Heart left ventricle (tissue), 16 donors: ENCODE measurements at regions not wholly inside any gene's neighbourhood (a gene's known extent, or its start where the extent isn't known, plus 50 kb on each side); places are given as distances from the start of the nearest gene placed in this dataset.

ENCODE experiments used
- ATAC-seq, 4 donors: fragments of 200-7000 bp; cut with Tn5 transposase; one replicate each; pipeline ENCODE4 v1.9.1; 2020 to 2022; ENCODE audit warnings: moderate library complexity in 4 of 4, mild to moderate bottlenecking in 3 of 4, moderate number of reproducible peaks in 1 of 4
- DNase-seq, 5 donors: peaks; one replicate each; pipeline ENCODE4 v3.0.0-alpha.2; 2020
- H3K27ac ChIP-seq, 12 donors: fragments of 200-600 bp; sonication (generic) in 4 of 12; one replicate each; pipeline versions ENCODE4 v1.5.0 to v1.8.0; 2016 to 2022; ENCODE audit warnings: mild to moderate bottlenecking in 2 of 12
- H3K27me3 ChIP-seq, 9 donors: fragments of 200-600 bp; sonication (generic) in 2 of 9; one replicate each; pipeline versions ENCODE4 v1.5.1 to v1.8.0; 2016 to 2022; ENCODE audit warnings: mild to moderate bottlenecking in 3 of 9
- H3K36me3 ChIP-seq, 9 donors: fragments of 200-600 bp; sonication (generic) in 2 of 9; one replicate each; pipeline versions ENCODE4 v1.5.0 to v1.8.0; 2018 to 2022; ENCODE audit warnings: mild to moderate bottlenecking in 2 of 9
- H3K4me1 ChIP-seq, 12 donors: fragments of 200-600 bp; sonication (generic) in 4 of 12; one replicate each; pipeline versions ENCODE4 v1.5.0 to v1.8.0; 2016 to 2022; ENCODE audit warnings: mild to moderate bottlenecking in 3 of 12
- H3K4me3 ChIP-seq, 12 donors: fragments of 200-600 bp; sonication (generic) in 4 of 12; one replicate each; pipeline versions ENCODE4 v1.5.0 to v1.8.0; 2017 to 2022; ENCODE audit warnings: mild to moderate bottlenecking in 9 of 12, moderate library complexity in 4 of 12
- H3K9me3 ChIP-seq, 12 donors: fragments of 200-600 bp; sonication (generic) in 4 of 12; one replicate each; pipeline versions ENCODE4 v1.5.0 to v1.8.0; 2016 to 2022; ENCODE audit warnings: mild to moderate bottlenecking in 1 of 12
- POLR2A ChIP-seq, 2 donors: fragments of 450-650 bp; IDR thresholded peaks; one replicate each; pipeline ENCODE4 v1.6.1; 2017; ENCODE audit warnings: antibody characterized with exemption in 2 of 2, mild to moderate bottlenecking in 2 of 2, moderate library complexity in 2 of 2
- WGBS, 4 donors: extraction: QIAGEN DNeasy Blood & Tissue Kit in 2 of 4; methylation state at CpG; one replicate each; pipeline versions ENCODE4 v1.1.5 to v1.1.7; 2013 to 2018; 5-methylcytosine and 5-hydroxymethylcytosine counted together
- intact Hi-C, 10 donors: fragments of 100-400 bp; cut with DNase I; formaldehyde crosslinking; loops; one replicate each; pipeline versions ENCODE4 v1.11.1 to v1.14.2; 2022
- TF ChIP-seq, protein P1 (sequence below), 12 donors: fragments of 200-600 bp; sonication (generic) in 4 of 12; IDR thresholded peaks; one replicate each; pipeline versions ENCODE4 v1.5.0 to v1.8.0; 2018 to 2022; ENCODE audit warnings: antibody characterized with exemption in 12 of 12, mild to moderate bottlenecking in 5 of 12
- donor health status: ischemic (EF 13 %, LVEDD 7.1; RV severe dilation, severe dysfunction).
- donor health status: healthy with polysubstance abuse.
- donor health status: DM: no; HTN: yes; CAD: no.
- donor health status: DM: no; HTN: no; CAD: no.
- donor health status: ischemic (EF 25% LVEDD 6.9; RV normal size, moderate dysfunction).
- donor health status: ischemic (EF 25% LVEDD 5.7; RV mildly dilated, moderate dysfunction).
- donor health status: healthy.
- donor health status: DM: yes; HTN: yes; CAD: no.
- donor health status: ischemic (EF 35%, LVEDD 5.7; RV mildly dilated, moderate dysfunction).
- donor health status: nonischemic (EF 11% LVEDD 7.7; RV severe dilation, severe dysfunction).
- donor health status: DM: yes; HTN: yes; CAD: no.
- donor health status: PGD.
- donor health status: ischemic (EF 29% LVEDD 5.4; RV normal size, mild dysfunction).
- donor health status: nonischemic (EF 23%, LVEDD 6.1; RV moderate dilation, normal function).

DNA sequence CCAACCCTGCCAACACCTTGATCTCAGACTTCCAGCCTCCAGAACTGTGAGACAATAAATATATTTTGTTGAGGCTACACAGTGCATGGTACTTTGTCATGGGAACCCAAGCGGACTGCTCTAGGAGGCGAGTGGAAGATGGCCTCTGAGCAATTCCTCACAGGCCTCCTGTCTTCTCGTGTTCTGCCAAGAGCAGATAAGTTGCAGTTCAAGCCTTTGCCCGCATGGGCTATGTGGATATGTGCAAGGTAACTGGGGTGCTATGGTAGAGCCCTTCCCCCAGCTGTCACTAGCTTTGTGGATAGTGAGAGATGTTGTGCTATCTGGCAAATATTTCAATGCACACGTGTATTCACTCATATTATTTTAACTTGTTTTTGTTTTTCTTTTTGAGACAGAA is 156.0 kb upstream of the BCOR start:
- no peak for DNase-seq

DNA sequence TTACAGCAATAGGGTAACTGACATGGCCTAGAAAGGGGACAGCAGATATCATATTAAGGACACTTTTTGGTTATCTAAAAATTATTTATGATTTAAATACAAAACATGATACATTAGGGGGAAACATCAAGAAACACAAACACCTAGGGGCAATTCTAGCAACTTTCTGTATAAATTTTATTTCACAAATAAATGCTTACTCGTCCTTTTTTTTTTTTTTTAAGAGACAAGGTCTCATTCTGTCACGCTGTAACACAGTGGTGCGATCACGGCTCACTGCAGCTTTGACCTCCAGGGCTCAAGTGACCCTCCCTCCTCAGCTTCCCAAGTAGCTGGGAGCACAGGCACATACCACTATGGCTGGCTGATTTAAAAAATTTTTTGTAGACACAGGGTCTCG is 151.8 kb upstream of the BCOR start:
- H3K27ac ChIP-seq, result no peak overlapping the region
- TF ChIP-seq, protein P1, sequence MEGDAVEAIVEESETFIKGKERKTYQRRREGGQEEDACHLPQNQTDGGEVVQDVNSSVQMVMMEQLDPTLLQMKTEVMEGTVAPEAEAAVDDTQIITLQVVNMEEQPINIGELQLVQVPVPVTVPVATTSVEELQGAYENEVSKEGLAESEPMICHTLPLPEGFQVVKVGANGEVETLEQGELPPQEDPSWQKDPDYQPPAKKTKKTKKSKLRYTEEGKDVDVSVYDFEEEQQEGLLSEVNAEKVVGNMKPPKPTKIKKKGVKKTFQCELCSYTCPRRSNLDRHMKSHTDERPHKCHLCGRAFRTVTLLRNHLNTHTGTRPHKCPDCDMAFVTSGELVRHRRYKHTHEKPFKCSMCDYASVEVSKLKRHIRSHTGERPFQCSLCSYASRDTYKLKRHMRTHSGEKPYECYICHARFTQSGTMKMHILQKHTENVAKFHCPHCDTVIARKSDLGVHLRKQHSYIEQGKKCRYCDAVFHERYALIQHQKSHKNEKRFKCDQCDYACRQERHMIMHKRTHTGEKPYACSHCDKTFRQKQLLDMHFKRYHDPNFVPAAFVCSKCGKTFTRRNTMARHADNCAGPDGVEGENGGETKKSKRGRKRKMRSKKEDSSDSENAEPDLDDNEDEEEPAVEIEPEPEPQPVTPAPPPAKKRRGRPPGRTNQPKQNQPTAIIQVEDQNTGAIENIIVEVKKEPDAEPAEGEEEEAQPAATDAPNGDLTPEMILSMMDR (IDR thresholded peaks at IDR 0.05), result no peak
- no peak for TF ChIP-seq POLR2A (IDR thresholded peaks at IDR 0.05)
- no peak for ATAC-seq
- 77 to 96% (median 88%) methylated on average over 5 of the region's 5 CpGs for WGBS, 4 donors
- H3K4me3 ChIP-seq, result no peak overlapping the region
- H3K9me3 ChIP-seq, result no peaks in the 10 kb centered on the region
- peaks cover 0 to 7% (median 0%) of the 10 kb centered on the region in 12 donors for H3K4me1 ChIP-seq
- no peaks in the 10 kb centered on the region for H3K36me3 ChIP-seq
- DNase-seq, result no peak
- intact Hi-C loops, result loop anchor here in 2 of 10 donors (5.0 to 10.0 kb wide), 2 partner anchors 55 to 72 kb away; no protein-coding TSS in a partner anchor
- H3K27me3 ChIP-seq, result peaks cover 0 to 7% (median 0%) of the 10 kb centered on the region in 9 donors

More for the DNA sequence above, 156.0 kb upstream of the BCOR start:
- no peaks in the 10 kb centered on the region for H3K36me3 ChIP-seq
- H3K4me3 ChIP-seq, result no peak overlapping the region
- no peak overlapping the region for H3K27ac ChIP-seq
- no peaks in the 10 kb centered on the region for H3K4me1 ChIP-seq
- no peak for ATAC-seq
- H3K9me3 ChIP-seq, result no peaks in the 10 kb centered on the region
- WGBS, 4 donors, result 89 to 95% (median 93%) methylated on average over 5 of the region's 5 CpGs
- H3K27me3 ChIP-seq, result peaks cover 0 to 3% (median 0%) of the 10 kb centered on the region in 9 donors
- intact Hi-C loops, result loop anchor here in 1 of 10 donors (10.0 kb wide), 1 partner anchor 69 kb away; no protein-coding TSS in a partner anchor
- TF ChIP-seq POLR2A (IDR thresholded peaks at IDR 0.05), result no peak
- TF ChIP-seq, protein P1 (IDR thresholded peaks at IDR 0.05), result no peak

DNA sequence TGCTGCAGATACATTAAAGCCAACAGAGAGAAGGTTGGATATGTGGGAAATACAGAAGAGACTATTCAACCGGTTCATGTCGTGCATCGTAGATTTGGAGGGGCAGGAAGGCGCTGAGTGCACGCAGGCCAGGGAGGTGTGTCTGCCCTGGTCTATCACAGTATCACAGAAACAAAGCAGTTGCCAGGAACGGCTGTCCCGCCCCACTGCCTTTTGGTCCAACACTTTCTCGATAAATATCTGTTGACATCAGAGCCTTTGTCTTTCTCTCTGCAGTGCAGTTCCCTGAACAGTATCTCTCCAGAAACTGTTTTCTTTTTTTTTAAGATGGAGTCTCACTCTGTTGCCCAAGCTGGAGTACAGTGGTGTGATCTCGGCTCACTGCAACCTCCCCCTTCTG is 151.1 kb upstream of the BCOR start:
- H3K27ac ChIP-seq, result no peak overlapping the region
- ATAC-seq (peak in 1 of 4 donors; percentile 26), DNase-seq (no peak)

DNA sequence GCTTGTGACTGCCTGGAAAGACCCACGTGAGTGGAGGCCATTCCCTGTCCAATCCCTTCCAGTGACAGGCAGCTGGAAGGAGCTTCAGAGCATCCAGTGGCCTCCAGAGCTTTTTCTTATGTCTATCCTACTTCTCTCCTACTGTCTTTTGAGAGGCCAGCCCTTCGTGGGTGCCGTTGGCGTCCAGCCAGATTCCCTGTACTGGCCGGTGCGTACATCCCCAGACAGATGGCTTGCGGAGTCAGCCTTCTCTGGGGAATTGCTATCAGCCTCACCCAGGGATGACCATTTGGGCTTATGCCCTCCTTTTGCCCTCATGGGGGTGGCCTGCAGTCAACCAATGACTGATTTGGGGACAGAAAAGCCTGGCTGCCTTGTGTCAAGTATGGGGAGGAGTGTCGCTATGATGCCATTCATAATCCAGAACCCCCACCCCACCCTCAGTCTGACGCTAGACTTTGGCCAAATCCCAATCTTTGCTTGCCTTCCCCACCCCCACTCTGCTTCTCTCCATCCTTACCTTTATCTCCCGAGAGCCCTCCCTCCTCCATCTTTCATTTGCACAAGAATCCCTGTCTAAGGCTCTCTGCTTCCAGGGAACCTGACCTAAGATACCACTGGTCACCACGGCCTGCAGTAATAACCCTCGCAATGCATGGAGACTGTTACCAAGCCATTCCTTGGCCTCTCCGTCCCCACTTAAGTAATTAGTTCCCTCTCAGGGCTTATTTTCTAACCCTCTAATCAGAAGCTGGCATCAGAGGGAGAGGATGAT is 150.3 kb upstream of the BCOR start:
- Histone ChIP-seq H3K27me3 (peaks cover 0 to 5% (median 0%) of the 10 kb centered on the region in 9 donors), H3K27ac (no peak overlapping the region), H3K4me3 (no peak overlapping the region), H3K4me1 (peaks cover 0 to 7% (median 0%) of the 10 kb centered on the region in 12 donors), H3K9me3 (no peaks in the 10 kb centered on the region), H3K36me3 (no peaks in the 10 kb centered on the region)
- WGBS, 4 donors, result 63 to 75% (median 72%) methylated on average over 13 of the region's 13 CpGs
- DNase-seq, result peak in 1 of 5 donors; percentile 33
- intact Hi-C loops, result loop anchor here in 2 of 10 donors (5.0 to 10.0 kb wide), 2 partner anchors 53 to 71 kb away; no protein-coding TSS in a partner anchor
- TF ChIP-seq, protein P1 (IDR thresholded peaks at IDR 0.05), result no peak
- no peak for TF ChIP-seq POLR2A (IDR thresholded peaks at IDR 0.05)
- ATAC-seq, result no peak

More for the DNA sequence above, 151.1 kb upstream of the BCOR start:
- Histone ChIP-seq H3K9me3 (no peaks in the 10 kb centered on the region), H3K4me1 (peaks cover 0 to 7% (median 0%) of the 10 kb centered on the region in 12 donors), H3K36me3 (no peaks in the 10 kb centered on the region), H3K27me3 (peaks cover 0 to 7% (median 0%) of the 10 kb centered on the region in 9 donors), H3K4me3 (no peak overlapping the region)
- TF ChIP-seq, protein P1 (IDR thresholded peaks at IDR 0.05), result no peak
- TF ChIP-seq POLR2A (IDR thresholded peaks at IDR 0.05), result no peak
- WGBS, 4 donors, result 51 to 72% (median 65%) methylated on average over 9 of the region's 9 CpGs
- intact Hi-C loops, result loop anchor here in 2 of 10 donors (5.0 to 10.0 kb wide), 2 partner anchors 54 to 72 kb away; no protein-coding TSS in a partner anchor
